GM19239 (cell line): ENCODE measurements at regions not wholly inside any gene's neighbourhood (a gene's known extent, or its start where the extent isn't known, plus 50 kb on each side); places are given as distances from the start of the nearest gene placed in this dataset.

ENCODE experiments used
- DNase-seq: peaks from one replicate; pipeline ENCODE4 v3.0.0; 2011; ENCODE audit warnings: low spot score; ENCODE audit not compliant: insufficient read length
- FAIRE-seq: peaks from 2 replicates; lab custom pipeline; 2011; peaks lifted over from hg19 to GRCh38; lab: Jason Lieb, UNC

GRCh38 chr1:8096105-8097011 is 70.2 kb upstream of the ERRFI1 start:
- no peak for FAIRE-seq
- no peak for DNase-seq

DNA sequence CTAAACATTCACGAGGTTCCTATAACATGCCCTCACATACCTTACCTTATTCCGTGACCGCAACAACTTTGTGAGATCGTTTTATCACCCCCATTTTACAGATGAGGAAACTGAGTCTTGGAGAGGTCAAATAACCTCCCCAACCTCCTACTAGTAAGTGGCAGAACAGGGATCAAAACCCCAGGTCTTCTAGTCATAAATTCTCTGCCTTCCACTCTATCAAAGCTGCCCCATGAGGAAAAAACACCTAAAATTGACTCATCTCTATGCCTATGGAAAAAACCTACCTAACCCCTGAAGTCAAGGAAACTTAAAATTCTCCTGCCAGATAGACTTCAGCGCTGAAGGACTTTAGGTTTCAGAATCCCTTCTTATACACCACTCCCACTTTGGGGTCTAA is 69.5 kb upstream of the ERRFI1 start:
- DNase-seq = no peak
- no peak for FAIRE-seq

- FAIRE-seq = no peak
These were observed 68.6 kb upstream of the ERRFI1 start for GRCh38 chr1:8094481-8095241.

GRCh38 chr1:8093221-8093980 is 67.3 kb upstream of the ERRFI1 start:
- FAIRE-seq (no peak), DNase-seq (no peak)

More at GRCh38 chr1:8094481-8095241, 68.6 kb upstream of the ERRFI1 start:
- no peak for DNase-seq

GRCh38 chr1:8092657-8093056 is 66.5 kb upstream of the ERRFI1 start:
- DNase-seq (no peak), FAIRE-seq (no peak)

DNA sequence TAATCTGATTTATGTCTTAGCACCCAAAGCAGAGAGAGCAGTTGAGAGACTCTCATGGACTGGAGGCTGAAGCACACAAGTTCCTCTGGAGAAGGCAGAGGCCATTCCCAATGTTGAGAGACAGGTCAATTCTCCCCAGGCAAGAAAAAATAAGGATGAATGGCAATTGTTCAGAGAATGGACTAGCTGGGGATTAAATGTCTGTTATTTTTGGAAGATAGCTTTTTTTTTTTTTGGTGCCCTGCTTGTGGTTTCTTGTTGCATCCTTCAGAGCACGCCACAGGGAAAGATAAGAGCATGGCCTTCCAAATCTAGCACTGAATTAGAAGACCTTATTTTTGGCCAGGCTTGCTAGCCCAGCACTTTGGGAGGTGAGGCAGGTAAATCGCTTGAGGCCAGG is 65.6 kb upstream of the ERRFI1 start:
- FAIRE-seq = no peak
- DNase-seq = no peak

GRCh38 chr1:8090241-8090702 is 64.2 kb upstream of the ERRFI1 start:
- DNase-seq = no peak
- no peak for FAIRE-seq

DNA sequence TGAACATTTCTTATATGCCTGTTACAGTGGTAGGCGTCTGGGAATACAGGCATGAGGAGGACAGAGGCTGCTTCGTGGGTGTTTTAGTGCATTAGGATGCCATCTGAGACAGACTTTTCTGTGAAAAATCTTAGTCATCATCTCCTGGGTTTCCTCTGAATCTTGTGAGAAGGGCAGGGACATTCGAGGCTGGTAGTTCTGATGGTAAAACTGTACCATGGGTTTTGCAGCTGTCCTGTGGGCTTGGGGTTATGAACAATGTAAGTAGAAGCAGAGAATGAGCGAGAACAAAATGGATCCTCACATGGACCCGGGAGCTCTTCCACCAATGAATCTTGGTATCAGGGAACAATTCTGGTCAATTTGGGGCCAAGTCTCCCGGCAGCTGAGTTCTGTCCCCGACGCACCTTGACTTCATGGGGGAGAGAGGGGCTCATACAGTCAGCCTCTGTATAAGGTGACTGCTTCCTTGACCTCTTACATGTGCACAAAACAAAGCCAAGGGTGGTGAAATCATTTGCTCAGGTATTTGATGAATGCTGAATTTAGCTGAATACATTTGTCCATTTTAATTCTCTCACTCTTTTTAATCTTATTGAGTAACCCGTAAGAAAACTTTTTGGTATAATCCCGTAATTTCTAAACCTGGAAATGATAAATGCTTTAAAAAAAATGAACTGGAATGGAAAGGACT is 63.6 kb upstream of the ERRFI1 start:
- FAIRE-seq (no peak), DNase-seq (no peak)

- FAIRE-seq (no peak), DNase-seq (no peak)
These were observed 59.9 kb upstream of the ERRFI1 start for GRCh38 chr1:8086055-8086454.

- FAIRE-seq (no peak), DNase-seq (no peak)
These were observed 58.8 kb upstream of the ERRFI1 start for GRCh38 chr1:8084913-8085312.

DNA sequence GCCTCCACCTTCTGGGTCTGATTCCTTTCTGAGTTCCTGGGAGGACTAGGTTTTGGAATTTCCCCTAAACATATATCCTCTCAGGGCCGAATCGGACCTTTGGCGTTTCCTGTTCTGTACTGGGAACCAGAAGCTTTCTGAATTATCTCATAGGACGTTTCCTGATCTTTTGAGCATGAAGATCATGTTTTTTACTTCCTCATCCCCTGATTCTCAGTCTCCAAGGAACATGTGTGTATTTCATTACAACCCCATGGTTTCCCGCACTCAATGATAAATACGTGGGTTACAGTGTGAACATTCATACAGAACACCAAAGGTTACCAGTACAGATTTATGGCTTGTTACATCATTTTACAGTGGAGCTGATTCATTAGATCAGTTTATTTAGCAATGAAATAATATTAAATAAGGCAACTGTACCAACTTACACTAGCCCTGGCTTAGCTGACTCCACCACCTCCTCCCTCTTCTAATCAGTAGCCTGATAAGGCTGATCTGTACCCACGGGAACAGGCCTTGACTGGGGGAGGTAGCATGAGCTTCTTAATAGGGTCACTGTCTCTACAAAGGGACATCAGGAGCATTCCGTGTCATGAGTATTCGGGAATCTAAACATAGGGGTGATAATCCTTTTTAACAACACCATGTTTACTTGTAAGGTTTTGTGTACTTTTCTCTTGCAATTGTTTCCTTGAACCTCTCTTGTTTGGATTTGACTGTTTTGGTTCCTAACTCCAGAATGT is 57.8 kb upstream of the ERRFI1 start:
- no peak for DNase-seq
- no peak for FAIRE-seq

DNA sequence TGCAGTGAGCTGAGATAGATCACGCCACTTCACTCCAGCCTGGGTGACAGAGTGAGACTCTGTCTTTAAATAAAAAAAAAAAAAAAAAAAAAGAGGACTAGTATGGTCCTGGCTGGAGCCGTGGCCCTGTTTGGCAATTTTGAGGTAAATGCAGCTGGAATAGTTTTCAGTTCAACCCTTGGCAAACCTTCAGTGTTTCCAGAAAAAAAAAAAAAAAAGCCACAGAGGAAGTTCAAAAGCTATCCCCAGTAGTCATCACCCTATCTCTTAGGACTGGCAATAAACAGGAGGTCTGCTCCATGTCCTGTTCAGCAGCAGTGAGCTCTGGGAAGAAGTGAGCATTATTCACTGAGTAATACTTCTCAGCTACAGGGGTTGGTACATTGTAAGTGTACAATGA is 56.8 kb upstream of the ERRFI1 start:
- FAIRE-seq = no peak

GRCh38 chr1:8078176-8078671 is 52.1 kb upstream of the ERRFI1 start:
- FAIRE-seq (no peak), DNase-seq (no peak)

More for the DNA sequence above, 56.8 kb upstream of the ERRFI1 start:
- no peak for DNase-seq

- DNase-seq (no peak), FAIRE-seq (no peak)
These were observed 51.5 kb upstream of the ERRFI1 start for GRCh38 chr1:8077602-8078001.

DNA sequence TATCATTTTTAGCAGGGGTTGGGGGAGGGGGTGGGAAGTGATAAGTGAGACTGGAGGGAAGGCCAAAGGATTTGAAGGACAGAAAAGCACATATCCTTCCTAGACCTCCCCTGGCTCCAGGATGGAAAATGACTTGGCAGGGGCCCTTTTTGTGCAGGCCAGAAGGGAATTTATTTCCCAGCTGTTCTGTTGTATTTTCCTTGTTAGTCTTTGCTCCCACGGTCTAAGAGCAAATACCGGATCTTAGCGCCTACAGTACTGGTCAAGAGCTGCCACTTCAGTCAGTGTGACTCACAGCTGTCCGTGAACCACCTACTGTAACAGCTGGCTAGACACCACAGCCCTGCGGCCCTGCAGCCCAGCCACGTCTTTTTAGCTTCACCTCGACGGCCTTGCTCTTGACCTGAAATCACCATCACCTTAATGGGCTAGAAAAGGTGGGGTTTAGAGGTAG is 51.0 kb upstream of the ERRFI1 start:
- DNase-seq (no peak), FAIRE-seq (no peak)

DNA sequence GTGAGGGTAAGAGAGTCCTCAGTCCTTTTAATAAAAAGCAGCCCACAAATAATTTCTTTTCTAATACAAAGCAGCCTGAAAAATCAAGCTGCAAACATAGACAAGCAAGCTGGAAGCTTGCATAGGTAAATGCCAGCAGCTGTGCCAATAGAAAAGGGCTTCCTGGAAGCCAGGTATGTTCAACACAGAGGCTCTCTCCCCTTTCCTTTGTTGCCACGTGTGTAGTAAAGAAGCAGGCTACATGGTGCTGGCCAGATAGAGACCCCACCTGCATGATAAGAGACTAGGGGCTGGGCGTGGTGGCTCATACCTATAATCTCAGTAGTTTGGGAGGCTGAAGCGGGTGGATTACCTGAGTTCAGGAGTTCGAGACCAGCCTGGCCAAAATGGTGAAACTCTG is 50.1 kb upstream of the ERRFI1 start:
- FAIRE-seq (no peak), DNase-seq (no peak)
